ENCODE measurements at regions not wholly inside any gene's neighbourhood (a gene's known extent, or its start where the extent isn't known, plus 50 kb on each side); places are given as distances from the start of the nearest gene placed in this dataset.
A peak's percentile ranks its signal among the peaks of the same experiment; 100 is the strongest.

DNA sequence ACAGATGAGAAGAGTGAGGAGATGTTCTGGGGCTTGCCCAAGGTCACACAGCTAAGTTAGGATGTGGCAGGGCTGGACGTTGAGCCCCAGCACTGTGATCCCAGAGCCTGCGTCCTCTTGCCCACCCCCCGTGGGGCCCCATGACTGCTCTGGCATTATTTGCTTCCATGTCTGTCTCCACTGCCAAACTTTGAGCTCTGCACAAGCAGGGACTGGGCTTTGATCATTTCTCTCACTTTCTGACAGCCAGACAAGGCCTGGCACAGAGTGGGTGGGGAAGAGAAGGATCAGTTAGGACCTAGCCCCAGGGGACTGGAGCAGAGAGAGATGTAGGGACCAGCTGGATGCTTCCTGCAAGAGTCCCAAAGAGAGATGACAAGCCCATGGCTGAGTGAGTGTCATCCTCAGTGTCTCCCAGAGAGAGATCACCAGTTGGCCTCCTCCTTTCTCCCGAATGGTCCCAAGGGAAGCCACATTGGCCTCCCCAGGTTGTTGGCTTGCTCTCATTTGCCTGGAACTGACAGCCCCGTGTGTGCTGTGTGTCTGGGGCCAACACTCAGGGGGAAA is 126.7 kb upstream of the PWP1 start (continued):
- TF ChIP-seq ZNF609 (CRISPR knock-in tag; IDR thresholded peaks at IDR 0.05; ENCODE audit: borderline replicate concordance) (peak; percentile 66; the same call in 1 of the 2 replicates), HOXA5 (CRISPR knock-in tag; IDR thresholded peaks at IDR 0.05) (no peak), KIAA2018 (CRISPR knock-in tag; IDR thresholded peaks at IDR 0.05; ENCODE audit: borderline replicate concordance) (no peak), MZF1 (CRISPR knock-in tag; IDR thresholded peaks at IDR 0.05; ENCODE audit: borderline replicate concordance) (no peak), ZNF432 (CRISPR knock-in tag; IDR thresholded peaks at IDR 0.05; ENCODE audit: borderline replicate concordance) (no peak), ZNF724P (CRISPR knock-in tag; IDR thresholded peaks at IDR 0.05; ENCODE audit: borderline replicate concordance) (no peak), DR1 (CRISPR knock-in tag; IDR thresholded peaks at IDR 0.05) (no peak), SIN3A (IDR thresholded peaks at IDR 0.05; ENCODE audit: borderline replicate concordance, low read depth, low read length) (no peak), KMT2B (CRISPR knock-in tag; IDR thresholded peaks at IDR 0.05) (no peak), ZNF317 (CRISPR knock-in tag; IDR thresholded peaks at IDR 0.05) (0 out of 2 replicates have a peak, but pooled peaks have one; percentile 29), ZMYM4 (CRISPR knock-in tag; IDR thresholded peaks at IDR 0.05) (peak; percentile 78)
- TF ChIP-seq, protein P1, sequence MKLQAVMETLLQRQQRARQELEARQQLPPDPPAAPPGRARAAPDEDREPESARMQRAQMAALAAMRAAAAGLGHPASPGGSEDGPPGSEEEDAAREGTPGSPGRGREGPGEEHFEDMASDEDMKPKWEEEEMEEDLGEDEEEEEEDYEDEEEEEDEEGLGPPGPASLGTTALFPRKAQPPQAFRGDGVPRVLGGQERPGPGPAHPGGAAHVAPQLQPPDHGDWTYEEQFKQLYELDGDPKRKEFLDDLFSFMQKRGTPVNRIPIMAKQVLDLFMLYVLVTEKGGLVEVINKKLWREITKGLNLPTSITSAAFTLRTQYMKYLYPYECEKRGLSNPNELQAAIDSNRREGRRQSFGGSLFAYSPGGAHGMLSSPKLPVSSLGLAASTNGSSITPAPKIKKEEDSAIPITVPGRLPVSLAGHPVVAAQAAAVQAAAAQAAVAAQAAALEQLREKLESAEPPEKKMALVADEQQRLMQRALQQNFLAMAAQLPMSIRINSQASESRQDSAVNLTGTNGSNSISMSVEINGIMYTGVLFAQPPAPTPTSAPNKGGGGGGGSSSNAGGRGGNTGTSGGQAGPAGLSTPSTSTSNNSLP (IDR thresholded peaks at IDR 0.05; ENCODE audit: low read depth, low read length) = no peak
- TF ChIP-seq, protein P2, sequence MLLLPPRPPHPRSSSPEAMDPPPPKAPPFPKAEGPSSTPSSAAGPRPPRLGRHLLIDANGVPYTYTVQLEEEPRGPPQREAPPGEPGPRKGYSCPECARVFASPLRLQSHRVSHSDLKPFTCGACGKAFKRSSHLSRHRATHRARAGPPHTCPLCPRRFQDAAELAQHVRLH (CRISPR knock-in tag; IDR thresholded peaks at IDR 0.05; ENCODE audit: borderline replicate concordance, low read depth) = no peak
